Heart left ventricle (tissue), 13 donors: ENCODE measurements at regions not wholly inside any gene's neighbourhood (a gene's known extent, or its start where the extent isn't known, plus 50 kb on each side); places are given as distances from the start of the nearest gene placed in this dataset.

Experiments
- POLR2A ChIP-seq, 2 donors: fragments of 450-650 bp; IDR thresholded peaks; one replicate each; pipeline ENCODE4 v1.6.1; 2017; ENCODE audit warnings: antibody characterized with exemption in 2 of 2, mild to moderate bottlenecking in 2 of 2, moderate library complexity in 2 of 2
- TF ChIP-seq, protein P1 (sequence below), 12 donors: fragments of 200-600 bp; sonication (generic) in 4 of 12; IDR thresholded peaks; one replicate each; pipeline versions ENCODE4 v1.5.0 to v1.8.0; 2018 to 2022; ENCODE audit warnings: antibody characterized with exemption in 12 of 12, mild to moderate bottlenecking in 5 of 12
- donor health status: ischemic (EF 13 %, LVEDD 7.1; RV severe dilation, severe dysfunction).
- donor health status: DM: no; HTN: yes; CAD: no.
- donor health status: DM: no; HTN: no; CAD: no.
- donor health status: ischemic (EF 25% LVEDD 6.9; RV normal size, moderate dysfunction).
- donor health status: ischemic (EF 25% LVEDD 5.7; RV mildly dilated, moderate dysfunction).
- donor health status: ischemic (EF 35%, LVEDD 5.7; RV mildly dilated, moderate dysfunction).
- donor health status: nonischemic (EF 11% LVEDD 7.7; RV severe dilation, severe dysfunction).
- donor health status: DM: yes; HTN: yes; CAD: no.
- donor health status: PGD.
- donor health status: ischemic (EF 29% LVEDD 5.4; RV normal size, mild dysfunction).
- donor health status: nonischemic (EF 23%, LVEDD 6.1; RV moderate dilation, normal function).

DNA sequence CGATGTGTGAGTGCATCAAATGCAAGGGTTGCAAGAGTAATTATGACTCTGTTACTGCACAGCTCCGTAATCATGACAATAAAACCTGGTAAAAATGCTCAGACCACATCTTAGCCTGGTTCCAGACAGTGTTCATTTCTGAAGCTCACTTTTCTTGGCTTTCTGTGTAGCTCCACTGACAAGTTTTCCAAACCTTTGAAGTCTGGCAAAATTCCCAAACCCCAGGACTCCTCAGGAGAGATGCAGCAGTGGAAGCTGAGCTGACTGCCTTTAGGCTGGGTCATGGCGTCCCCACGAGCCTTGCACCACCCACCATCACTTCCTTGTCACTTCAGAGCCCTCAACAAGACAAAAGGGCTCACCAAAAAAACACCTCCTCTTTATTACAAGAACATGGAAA is 131.6 kb upstream of the TAS2R1 start:
- TF ChIP-seq POLR2A (IDR thresholded peaks at IDR 0.05) = no peak
- TF ChIP-seq, protein P1, sequence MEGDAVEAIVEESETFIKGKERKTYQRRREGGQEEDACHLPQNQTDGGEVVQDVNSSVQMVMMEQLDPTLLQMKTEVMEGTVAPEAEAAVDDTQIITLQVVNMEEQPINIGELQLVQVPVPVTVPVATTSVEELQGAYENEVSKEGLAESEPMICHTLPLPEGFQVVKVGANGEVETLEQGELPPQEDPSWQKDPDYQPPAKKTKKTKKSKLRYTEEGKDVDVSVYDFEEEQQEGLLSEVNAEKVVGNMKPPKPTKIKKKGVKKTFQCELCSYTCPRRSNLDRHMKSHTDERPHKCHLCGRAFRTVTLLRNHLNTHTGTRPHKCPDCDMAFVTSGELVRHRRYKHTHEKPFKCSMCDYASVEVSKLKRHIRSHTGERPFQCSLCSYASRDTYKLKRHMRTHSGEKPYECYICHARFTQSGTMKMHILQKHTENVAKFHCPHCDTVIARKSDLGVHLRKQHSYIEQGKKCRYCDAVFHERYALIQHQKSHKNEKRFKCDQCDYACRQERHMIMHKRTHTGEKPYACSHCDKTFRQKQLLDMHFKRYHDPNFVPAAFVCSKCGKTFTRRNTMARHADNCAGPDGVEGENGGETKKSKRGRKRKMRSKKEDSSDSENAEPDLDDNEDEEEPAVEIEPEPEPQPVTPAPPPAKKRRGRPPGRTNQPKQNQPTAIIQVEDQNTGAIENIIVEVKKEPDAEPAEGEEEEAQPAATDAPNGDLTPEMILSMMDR (IDR thresholded peaks at IDR 0.05) = no peak
